K562 (cell line): ENCODE measurements at regions not wholly inside any gene's neighbourhood (a gene's known extent, or its start where the extent isn't known, plus 50 kb on each side); places are given as distances from the start of the nearest gene placed in this dataset.

ENCODE experiments used
- ATAC-seq: fragments of 200-7000 bp; cut with Tn5 transposase; 3 replicates; pipeline ENCODE4 v1.9.1; 2020; ENCODE audit warnings: moderate library complexity
- BruUV-seq: library from RNA; stranded (reverse); fragments of 400-500 nt; replicated peaks from 2 replicates; lab custom pipeline; 2021; lab: Mats Ljungman, UMichigan
- CTCF ChIA-PET: fragments of 300-600 bp; formaldehyde crosslinking; extraction: SDS; loops from one replicate; lab custom pipeline; 2021; ENCODE audit warnings: low intra/inter-chr PET ratio; lab: Yijun Ruan, JAX
- POLR2A ChIA-PET: fragments of 300-600, 350-650 bp; sonication (Branson Sonifier 250); formaldehyde crosslinking; extraction: SDS; loops from one replicate; lab custom pipeline; 2021; ENCODE audit warnings: antibody characterized with exemption, inconsistent platforms; lab: Yijun Ruan, JAX
- DNase-seq, 4 experiments: peaks; one replicate each; pipeline versions ENCODE4 v3.0.0 to v3.0.0-alpha.2; 2011 to 2018; ENCODE audit warnings: low spot score in 3 of 4, mixed read lengths in 3 of 4; ENCODE audit errors: extremely low read depth in 1 of 4
- FAIRE-seq: peaks from 2 replicates; lab custom pipeline; 2011; peaks lifted over from hg19 to GRCh38; lab: Jason Lieb, UNC
- H2AFZ ChIP-seq: 2 replicates; pipeline ENCODE4 v1.6.0; 2011; ENCODE audit warnings: low read depth, low read length, control low read depth, inconsistent platforms
- H3K27ac ChIP-seq: fragments of 200-600 bp; 3 replicates; pipeline ENCODE4 v1.8.0; 2011; ENCODE audit warnings: low read depth, mild to moderate bottlenecking, control low read depth, inconsistent platforms, low read length, moderate library complexity, mixed read lengths; ENCODE audit errors: extremely low read depth
- H3K27me3 ChIP-seq, 2 experiments: fragments of 300-600 bp in 1 of 2; 2 replicates in 1 of 2; 3 replicates in 1 of 2; pipeline versions ENCODE4 v1.6.0 to v1.8.0; 2011; ENCODE audit warnings: inconsistent platforms in 2 of 2, low read length in 2 of 2, mild to moderate bottlenecking in 1 of 2, mixed read lengths in 1 of 2, moderate library complexity in 1 of 2; ENCODE audit not compliant: control insufficient read depth in 2 of 2, insufficient read depth in 2 of 2
- H3K36me3 ChIP-seq: fragments of 300-600 bp; 3 replicates; pipeline ENCODE4 v1.8.0; 2011; ENCODE audit warnings: mild to moderate bottlenecking, low read length, inconsistent platforms; ENCODE audit not compliant: control insufficient read depth, insufficient read depth
- H3K4me1 ChIP-seq, 2 experiments: fragments of 200-600 bp in 1 of 2; replicated peaks in 1 of 2; 2 replicates in 1 of 2; 3 replicates in 1 of 2; pipeline versions ENCODE4 v1.5.1 to v1.8.0; 2011; ENCODE audit warnings: inconsistent platforms in 2 of 2, low read length in 2 of 2, mild to moderate bottlenecking in 1 of 2, mixed read lengths in 1 of 2, moderate library complexity in 1 of 2; ENCODE audit not compliant: control insufficient read depth in 2 of 2, insufficient read depth in 2 of 2
- H3K4me2 ChIP-seq: 2 replicates; pipeline ENCODE4 v1.6.1; 2011; ENCODE audit warnings: low read length, control low read depth, inconsistent platforms, mixed read lengths; ENCODE audit not compliant: insufficient read depth
- H3K4me3 ChIP-seq: fragments of 200-600 bp; sonication (generic), shearing (Covaris generic); 2 replicates; pipeline ENCODE4 v1.5.1; 2016; ENCODE audit warnings: control low read depth, inconsistent platforms
- H3K79me2 ChIP-seq: fragments of 200-600 bp; 3 replicates; pipeline ENCODE4 v1.8.0; 2011; ENCODE audit warnings: low read length, inconsistent platforms; ENCODE audit not compliant: control insufficient read depth, insufficient read depth
- H3K9ac ChIP-seq, 2 experiments: 2 replicates each; pipeline versions ENCODE4 v1.6.0 to v1.6.1; 2011; ENCODE audit warnings: low read depth in 2 of 2, low read length in 2 of 2, control low read depth in 1 of 2, inconsistent platforms in 1 of 2, mild to moderate bottlenecking in 1 of 2, mixed read lengths in 1 of 2; ENCODE audit not compliant: insufficient read depth in 1 of 2
- H3K9me1 ChIP-seq: one replicate; pipeline ENCODE4 v1.6.0; 2011; ENCODE audit warnings: inconsistent platforms, mild to moderate bottlenecking, low read length, moderate library complexity; ENCODE audit not compliant: control insufficient read depth, insufficient read depth
- H3K9me3 ChIP-seq: replicated peaks from 2 replicates; pipeline ENCODE4 v1.5.1; 2011; ENCODE audit warnings: low read depth, low read length, inconsistent platforms; ENCODE audit not compliant: control insufficient read depth, insufficient read depth
- H4K20me1 ChIP-seq: replicated peaks from 2 replicates; pipeline ENCODE4 v1.6.1; 2011; ENCODE audit warnings: low read length, inconsistent platforms, mixed read lengths; ENCODE audit not compliant: control insufficient read depth, insufficient read depth
- IRF1 ChIP-seq: sonication (generic); formaldehyde crosslinking; IDR thresholded peaks from 2 replicates; pipeline ENCODE4 v1.8.0; 2022; ENCODE audit warnings: missing genetic modification reagents, mild to moderate bottlenecking, borderline replicate concordance
- LARP7 ChIP-seq: fragments of 450-650 bp; IDR thresholded peaks from 2 replicates; pipeline ENCODE4 v1.6.1; 2016
- MEIS2 ChIP-seq: fragments of 450-650 bp; IDR thresholded peaks from 2 replicates; pipeline ENCODE4 v1.6.1; 2014; ENCODE audit warnings: mild to moderate bottlenecking; ENCODE audit not compliant: partially characterized antibody
- SMC3 ChIP-seq: conservative IDR thresholded peaks from 2 replicates; pipeline ENCODE4 v1.6.1; 2011; ENCODE audit warnings: low read depth, low read length, improper control_type of control experiment; ENCODE audit not compliant: insufficient read depth
- YY1 ChIP-seq, 3 experiments: IDR thresholded peaks; 2 replicates each; pipeline ENCODE4 v1.6.1; 2011; ENCODE audit warnings: low read length in 2 of 3, mild to moderate bottlenecking in 2 of 3, moderate library complexity in 2 of 3, borderline replicate concordance in 1 of 3, control low read depth in 1 of 3, low read depth in 1 of 3; ENCODE audit not compliant: insufficient read depth in 3 of 3, insufficient replicate concordance in 2 of 3, control insufficient read depth in 1 of 3, insufficient read length in 1 of 3; ENCODE audit errors: extremely low read depth in 1 of 3
- WGBS: fragments of 100-300 bp; shearing (Covaris generic); methylation state at CpG from one replicate; pipeline ENCODE4 v1.1.6; 2016; ENCODE audit warnings: low coverage, mixed read lengths; ENCODE audit not compliant: insufficient coverage; ENCODE audit errors: missing lambda C conversion rate; 5-methylcytosine and 5-hydroxymethylcytosine counted together
- in situ Hi-C: fragments of 300-500 bp; cut with MboI; formaldehyde crosslinking; loops from 4 replicates; pipeline ENCODE4 v1.15.0; 2018; ENCODE audit warnings: inconsistent platforms, mixed read lengths
- intact Hi-C: fragments of 100-400 bp; cut with micrococcal nuclease; formaldehyde crosslinking; loops from 2 replicates; pipeline ENCODE4 v1.14.2; 2022
- TF ChIP-seq, protein P1 (sequence below): fragments of 450-650 bp; IDR thresholded peaks from 2 replicates; pipeline ENCODE4 v1.6.1; 2017; ENCODE audit warnings: mild to moderate bottlenecking, moderate library complexity
- TF ChIP-seq, protein P2 (sequence below), 2 experiments: IDR thresholded peaks in 1 of 2; conservative IDR thresholded peaks in 1 of 2; 2 replicates each; pipeline ENCODE4 v1.6.1; 2016; ENCODE audit warnings: low read depth in 2 of 2, mild to moderate bottlenecking in 1 of 2, missing compliant biosample characterization in 1 of 2, missing genetic modification characterization in 1 of 2, moderate library complexity in 1 of 2
- TF ChIP-seq, protein P3 (sequence below): IDR thresholded peaks from 3 replicates; pipeline ENCODE4 v1.6.1; 2011; ENCODE audit warnings: borderline replicate concordance, mild to moderate bottlenecking; ENCODE audit not compliant: insufficient read length, insufficient read depth

DNA sequence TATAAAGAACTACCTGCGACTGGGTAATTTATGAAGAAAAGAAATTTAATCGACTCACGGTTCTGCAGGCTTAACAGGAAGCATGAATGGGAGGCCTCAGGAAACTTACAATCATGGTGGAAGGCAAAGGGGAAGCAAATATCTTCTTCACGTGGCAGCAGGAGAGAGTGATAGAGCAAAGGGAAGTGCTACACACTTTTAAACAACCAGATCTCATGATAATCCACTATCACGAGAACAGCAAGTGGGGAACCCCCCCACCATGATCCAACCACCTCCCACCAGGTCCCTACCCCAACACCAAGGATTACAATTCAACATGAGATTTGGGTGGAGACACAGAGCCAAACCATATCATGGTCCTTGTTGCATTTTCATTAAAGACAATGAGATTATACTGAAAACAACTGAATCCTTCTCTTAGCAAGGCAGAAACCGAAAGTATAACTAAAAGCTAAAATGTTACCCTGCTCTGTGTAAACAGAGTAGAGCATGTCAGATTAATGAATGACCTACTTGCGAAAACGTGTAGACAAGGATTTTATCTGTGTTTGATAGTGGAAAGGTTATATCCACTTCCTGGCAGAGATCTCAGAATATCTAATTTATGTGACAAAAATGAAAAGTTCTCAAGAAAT is 60.1 kb upstream of the RBBP8 start:
- FAIRE-seq (no peak), ATAC-seq (no peak), DNase-seq (no peak)
- Histone ChIP-seq H3K4me1 (no peaks in the 10 kb centered on the region), H3K79me2 (no peaks in the 10 kb centered on the region), H3K9ac (no peak overlapping the region), H3K27ac (no peak overlapping the region), H3K4me2 (no peak overlapping the region), H4K20me1 (no peaks in the 10 kb centered on the region), H2AFZ (no peak overlapping the region), H3K27me3 (peaks cover 0 to 2% of the 10 kb centered on the region in 2 experiments; a peak in 1 of 5 replicates), H3K9me1 (no peaks in the 10 kb centered on the region), H3K4me3 (no peak overlapping the region), H3K9me3 (no peaks in the 10 kb centered on the region), H3K36me3 (no peaks in the 10 kb centered on the region)
- no TSS peak for BruUV-seq
- intact Hi-C loops: no loop called here
- ChIA-PET CTCF (no interaction called here), POLR2A (no interaction called here)
- under 1% methylated on average over 8 of the region's 8 CpGs for WGBS
- TF ChIP-seq, protein P1, sequence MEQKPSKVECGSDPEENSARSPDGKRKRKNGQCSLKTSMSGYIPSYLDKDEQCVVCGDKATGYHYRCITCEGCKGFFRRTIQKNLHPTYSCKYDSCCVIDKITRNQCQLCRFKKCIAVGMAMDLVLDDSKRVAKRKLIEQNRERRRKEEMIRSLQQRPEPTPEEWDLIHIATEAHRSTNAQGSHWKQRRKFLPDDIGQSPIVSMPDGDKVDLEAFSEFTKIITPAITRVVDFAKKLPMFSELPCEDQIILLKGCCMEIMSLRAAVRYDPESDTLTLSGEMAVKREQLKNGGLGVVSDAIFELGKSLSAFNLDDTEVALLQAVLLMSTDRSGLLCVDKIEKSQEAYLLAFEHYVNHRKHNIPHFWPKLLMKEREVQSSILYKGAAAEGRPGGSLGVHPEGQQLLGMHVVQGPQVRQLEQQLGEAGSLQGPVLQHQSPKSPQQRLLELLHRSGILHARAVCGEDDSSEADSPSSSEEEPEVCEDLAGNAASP: no peak
- TF ChIP-seq LARP7: no peak
- TF ChIP-seq SMC3: no peak
- TF ChIP-seq, protein P2, sequence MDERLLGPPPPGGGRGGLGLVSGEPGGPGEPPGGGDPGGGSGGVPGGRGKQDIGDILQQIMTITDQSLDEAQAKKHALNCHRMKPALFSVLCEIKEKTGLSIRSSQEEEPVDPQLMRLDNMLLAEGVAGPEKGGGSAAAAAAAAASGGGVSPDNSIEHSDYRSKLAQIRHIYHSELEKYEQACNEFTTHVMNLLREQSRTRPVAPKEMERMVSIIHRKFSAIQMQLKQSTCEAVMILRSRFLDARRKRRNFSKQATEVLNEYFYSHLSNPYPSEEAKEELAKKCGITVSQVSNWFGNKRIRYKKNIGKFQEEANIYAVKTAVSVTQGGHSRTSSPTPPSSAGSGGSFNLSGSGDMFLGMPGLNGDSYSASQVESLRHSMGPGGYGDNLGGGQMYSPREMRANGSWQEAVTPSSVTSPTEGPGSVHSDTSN (CRISPR knock-in tag; IDR thresholded peaks at IDR 0.05; ENCODE audit: low read depth): no peak
- TF ChIP-seq, protein P2 (tag; conservative IDR thresholded peaks at IDR 0.05; ENCODE audit: low read depth): peak; percentile 44; the same call in 1 of the 2 replicates
- TF ChIP-seq MEIS2: peak; percentile 37
- no peak for TF ChIP-seq IRF1 (CRISPR knock-in tag)
- TF ChIP-seq, protein P3, sequence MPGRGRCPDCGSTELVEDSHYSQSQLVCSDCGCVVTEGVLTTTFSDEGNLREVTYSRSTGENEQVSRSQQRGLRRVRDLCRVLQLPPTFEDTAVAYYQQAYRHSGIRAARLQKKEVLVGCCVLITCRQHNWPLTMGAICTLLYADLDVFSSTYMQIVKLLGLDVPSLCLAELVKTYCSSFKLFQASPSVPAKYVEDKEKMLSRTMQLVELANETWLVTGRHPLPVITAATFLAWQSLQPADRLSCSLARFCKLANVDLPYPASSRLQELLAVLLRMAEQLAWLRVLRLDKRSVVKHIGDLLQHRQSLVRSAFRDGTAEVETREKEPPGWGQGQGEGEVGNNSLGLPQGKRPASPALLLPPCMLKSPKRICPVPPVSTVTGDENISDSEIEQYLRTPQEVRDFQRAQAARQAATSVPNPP: no peak
- no peak for TF ChIP-seq YY1 (IDR thresholded peaks at IDR 0.05; ENCODE audit: borderline replicate concordance in 1 of 3, control insufficient read depth in 1 of 3, extremely low read depth in 1 of 3, insufficient read depth in 3 of 3, insufficient read length in 1 of 3, insufficient replicate concordance in 2 of 3, low read depth in 1 of 3, low read length in 2 of 3)
- in situ Hi-C loops: no loop called here
